ENCODE measurements at regions not wholly inside any gene's neighbourhood (a gene's known extent, or its start where the extent isn't known, plus 50 kb on each side); places are given as distances from the start of the nearest gene placed in this dataset.

DNA sequence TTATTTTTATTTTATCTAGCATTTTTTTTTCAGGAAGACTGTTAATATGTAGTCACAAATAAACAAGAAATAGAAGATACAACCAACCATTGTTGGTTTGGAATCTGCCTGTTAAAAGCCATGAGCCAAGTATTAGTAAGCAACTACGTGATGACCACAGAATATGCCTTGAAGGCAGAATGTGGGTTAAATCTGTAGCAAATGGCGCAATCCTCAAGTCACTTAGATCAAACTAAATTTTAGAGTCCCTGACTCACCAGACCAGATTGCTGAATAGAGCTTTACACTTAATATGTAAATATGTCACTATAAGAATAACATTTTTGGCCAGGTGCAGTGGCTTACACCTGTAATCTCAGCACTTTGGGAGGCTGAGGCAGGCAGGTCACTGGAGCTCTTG is 800.1 kb upstream of the CITED2 start:
- H3K36me3 Mint-ChIP-seq (ENCODE audit: low read depth), result peaks cover 3% of the 10 kb centered on the region
- H3K4me1 Mint-ChIP-seq, result no peaks in the 10 kb centered on the region
- H3K9me3 Mint-ChIP-seq, result peaks cover 7% of the 10 kb centered on the region
- TF ChIP-seq, protein P1, sequence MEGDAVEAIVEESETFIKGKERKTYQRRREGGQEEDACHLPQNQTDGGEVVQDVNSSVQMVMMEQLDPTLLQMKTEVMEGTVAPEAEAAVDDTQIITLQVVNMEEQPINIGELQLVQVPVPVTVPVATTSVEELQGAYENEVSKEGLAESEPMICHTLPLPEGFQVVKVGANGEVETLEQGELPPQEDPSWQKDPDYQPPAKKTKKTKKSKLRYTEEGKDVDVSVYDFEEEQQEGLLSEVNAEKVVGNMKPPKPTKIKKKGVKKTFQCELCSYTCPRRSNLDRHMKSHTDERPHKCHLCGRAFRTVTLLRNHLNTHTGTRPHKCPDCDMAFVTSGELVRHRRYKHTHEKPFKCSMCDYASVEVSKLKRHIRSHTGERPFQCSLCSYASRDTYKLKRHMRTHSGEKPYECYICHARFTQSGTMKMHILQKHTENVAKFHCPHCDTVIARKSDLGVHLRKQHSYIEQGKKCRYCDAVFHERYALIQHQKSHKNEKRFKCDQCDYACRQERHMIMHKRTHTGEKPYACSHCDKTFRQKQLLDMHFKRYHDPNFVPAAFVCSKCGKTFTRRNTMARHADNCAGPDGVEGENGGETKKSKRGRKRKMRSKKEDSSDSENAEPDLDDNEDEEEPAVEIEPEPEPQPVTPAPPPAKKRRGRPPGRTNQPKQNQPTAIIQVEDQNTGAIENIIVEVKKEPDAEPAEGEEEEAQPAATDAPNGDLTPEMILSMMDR (IDR thresholded peaks at IDR 0.05; ENCODE audit: unreplicated experiment in 3 of 3), result no peak
- H3K4me3 Mint-ChIP-seq, result no peak overlapping the region
- H3K27ac Mint-ChIP-seq, result no peak overlapping the region
- no peaks in the 10 kb centered on the region for H3K27me3 Mint-ChIP-seq (ENCODE audit: low read depth)

DNA sequence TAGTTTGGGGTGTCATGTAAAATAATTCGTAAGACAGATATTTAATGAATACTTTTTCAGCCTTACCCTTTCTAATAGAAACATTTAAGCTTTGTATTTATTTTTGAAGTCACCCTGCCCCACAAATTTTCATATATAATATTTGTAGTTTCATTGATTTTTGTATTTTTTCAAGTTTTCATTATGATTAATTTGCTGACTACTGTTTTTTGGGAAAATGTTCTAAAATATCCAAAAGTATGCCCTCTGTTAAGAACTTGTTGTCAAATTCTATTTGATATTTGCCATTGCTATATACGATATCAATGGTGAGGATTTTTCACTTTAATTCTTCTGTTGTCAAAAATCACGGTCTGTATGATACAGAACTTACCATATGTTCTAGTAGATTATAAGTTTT is 793.9 kb upstream of the CITED2 start:
- Mint-ChIP-seq H3K27me3 (ENCODE audit: low read depth) (no peaks in the 10 kb centered on the region), H3K9me3 (peaks cover 9% of the 10 kb centered on the region), H3K4me1 (no peaks in the 10 kb centered on the region), H3K4me3 (no peak overlapping the region), H3K27ac (no peak overlapping the region), H3K36me3 (ENCODE audit: low read depth) (peaks cover 3% of the 10 kb centered on the region)
- TF ChIP-seq, protein P1 (IDR thresholded peaks at IDR 0.05; ENCODE audit: unreplicated experiment in 3 of 3), result no peak

DNA sequence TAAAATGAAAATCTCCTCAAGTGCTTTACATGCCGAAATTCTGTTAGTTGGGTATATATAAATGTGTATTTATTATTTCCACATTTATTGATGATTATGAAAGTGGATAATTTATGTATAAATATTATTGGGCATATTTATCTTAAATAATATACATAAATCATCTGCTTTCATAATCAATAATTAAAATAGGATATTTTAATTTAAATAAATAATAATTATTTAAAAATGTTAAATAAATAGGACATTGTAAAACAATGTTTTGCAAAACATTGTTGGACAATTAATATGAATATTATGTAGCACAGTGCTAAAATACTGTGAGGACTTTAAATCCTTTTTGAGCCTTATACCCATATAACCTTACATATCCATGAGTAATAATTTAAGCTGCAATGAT is 786.5 kb upstream of the CITED2 start:
- peaks cover 2% of the 10 kb centered on the region for H3K9me3 Mint-ChIP-seq
- H3K4me3 Mint-ChIP-seq, result no peak overlapping the region
- no peak overlapping the region for H3K27ac Mint-ChIP-seq
- H3K4me1 Mint-ChIP-seq, result no peaks in the 10 kb centered on the region
- no peaks in the 10 kb centered on the region for H3K36me3 Mint-ChIP-seq (ENCODE audit: low read depth)
- H3K27me3 Mint-ChIP-seq (ENCODE audit: low read depth), result no peaks in the 10 kb centered on the region
- TF ChIP-seq, protein P1 (IDR thresholded peaks at IDR 0.05; ENCODE audit: unreplicated experiment in 3 of 3), result no peak

DNA sequence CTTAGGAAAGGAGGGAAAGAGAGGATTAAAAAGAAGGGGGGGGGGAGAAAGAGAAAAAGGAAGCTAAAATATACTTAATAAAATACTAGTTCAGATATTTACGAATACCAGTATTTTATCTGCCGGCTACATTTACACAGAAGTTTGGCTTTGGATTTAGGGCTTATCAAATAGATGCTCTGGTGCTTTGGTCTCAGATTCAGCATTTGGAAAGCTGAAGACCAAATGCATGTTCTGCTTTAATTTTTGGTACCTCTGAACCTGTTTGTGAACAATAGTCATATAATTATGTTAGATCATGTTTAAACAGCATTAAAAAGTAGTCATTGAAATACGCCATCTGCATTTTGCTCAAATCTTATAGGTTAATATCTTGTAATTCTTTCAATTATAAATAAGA is 786.0 kb upstream of the CITED2 start:
- Mint-ChIP-seq H3K9me3 (peaks cover 2% of the 10 kb centered on the region), H3K27me3 (ENCODE audit: low read depth) (no peaks in the 10 kb centered on the region), H3K4me1 (no peaks in the 10 kb centered on the region), H3K36me3 (ENCODE audit: low read depth) (no peaks in the 10 kb centered on the region), H3K4me3 (no peak overlapping the region), H3K27ac (no peak overlapping the region)
- TF ChIP-seq, protein P1 (IDR thresholded peaks at IDR 0.05; ENCODE audit: unreplicated experiment in 3 of 3), result no peak

DNA sequence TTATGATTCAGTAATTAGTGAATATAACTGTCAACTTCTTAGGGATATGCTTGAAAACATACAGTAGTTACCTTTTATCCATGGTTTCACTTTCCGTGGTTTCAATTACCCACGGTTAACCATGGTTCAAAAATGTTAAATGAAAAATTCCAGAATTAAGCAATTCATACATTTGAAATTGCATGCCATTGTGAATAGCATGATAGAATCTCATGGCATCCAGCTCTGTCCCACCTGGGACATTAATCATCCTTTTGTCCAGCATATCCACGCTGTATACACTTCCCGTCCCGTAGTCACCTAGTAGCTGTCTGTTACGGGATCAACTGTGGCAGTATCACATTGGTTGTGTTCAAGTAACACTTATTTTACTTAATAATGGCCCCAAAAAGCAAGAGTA is 781.7 kb upstream of the CITED2 start:
- no peaks in the 10 kb centered on the region for H3K36me3 Mint-ChIP-seq (ENCODE audit: low read depth)
- TF ChIP-seq, protein P1 (IDR thresholded peaks at IDR 0.05; ENCODE audit: unreplicated experiment in 3 of 3), result no peak
- H3K4me3 Mint-ChIP-seq, result no peak overlapping the region
- no peaks in the 10 kb centered on the region for H3K27me3 Mint-ChIP-seq (ENCODE audit: low read depth)
- no peak overlapping the region for H3K27ac Mint-ChIP-seq
- H3K9me3 Mint-ChIP-seq, result no peaks in the 10 kb centered on the region
- no peaks in the 10 kb centered on the region for H3K4me1 Mint-ChIP-seq

DNA sequence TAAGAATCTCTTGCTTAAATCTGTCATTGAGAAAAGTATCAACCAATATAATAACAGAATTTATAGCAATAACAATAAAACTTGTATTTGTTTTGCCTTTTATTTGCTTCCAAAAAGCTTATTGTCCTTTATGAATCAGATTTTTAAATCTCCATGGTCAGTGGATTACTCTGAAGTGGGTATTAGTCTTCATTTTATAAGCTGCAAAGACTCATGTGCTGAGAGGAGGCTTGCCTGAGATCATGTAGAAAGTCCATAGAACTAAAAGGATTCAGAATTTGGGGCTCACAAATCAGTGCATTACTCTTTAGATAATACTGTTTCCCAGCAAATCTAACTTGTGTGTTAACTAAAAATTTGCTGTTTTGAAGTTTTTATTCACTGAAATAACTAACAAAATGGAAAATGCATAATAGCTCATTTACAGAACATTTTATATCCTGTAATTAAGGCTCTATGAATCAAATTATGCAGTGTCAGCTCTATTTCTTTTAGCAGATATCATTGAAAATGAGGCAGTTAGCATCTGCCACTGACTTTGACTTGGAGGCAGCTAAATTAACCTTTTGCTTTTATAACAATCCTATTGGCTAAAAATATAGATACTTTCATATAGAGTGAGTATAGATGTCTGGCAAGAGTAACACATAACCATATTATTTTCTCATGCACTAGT is 781.1 kb upstream of the CITED2 start:
- H3K4me3 Mint-ChIP-seq, result no peak overlapping the region
- H3K27ac Mint-ChIP-seq, result no peak overlapping the region
- TF ChIP-seq, protein P1 (IDR thresholded peaks at IDR 0.05; ENCODE audit: unreplicated experiment in 3 of 3), result no peak

More for the DNA sequence above, 781.1 kb upstream of the CITED2 start:
- no peaks in the 10 kb centered on the region for H3K9me3 Mint-ChIP-seq
- H3K36me3 Mint-ChIP-seq (ENCODE audit: low read depth), result no peaks in the 10 kb centered on the region
- no peaks in the 10 kb centered on the region for H3K4me1 Mint-ChIP-seq
- H3K27me3 Mint-ChIP-seq (ENCODE audit: low read depth), result no peaks in the 10 kb centered on the region

Measured in nephron (organoid).